HepG2 (cell line): ENCODE measurements at regions not wholly inside any gene's neighbourhood (a gene's known extent, or its start where the extent isn't known, plus 50 kb on each side); places are given as distances from the start of the nearest gene placed in this dataset.

Experiments
- ATF7 ChIP-seq, 2 experiments: fragments of 450-650 bp in 1 of 2; sonication (generic) in 1 of 2; formaldehyde crosslinking in 1 of 2; IDR thresholded peaks; 2 replicates each; pipeline versions ENCODE4 v1.4.0 to v1.6.1; 2016 to 2020; ENCODE audit warnings: antibody characterized with exemption in 1 of 2, mild to moderate bottlenecking in 1 of 2, missing genetic modification reagents in 1 of 2
- CCDC6 ChIP-seq: sonication (generic); formaldehyde crosslinking; IDR thresholded peaks from 2 replicates; pipeline ENCODE4 v1.8.1; 2022; ENCODE audit warnings: mild to moderate bottlenecking, missing genetic modification reagents, moderate library complexity
- EZH2 ChIP-seq: conservative IDR thresholded peaks from 2 replicates; pipeline ENCODE4 v1.6.1; 2012; ENCODE audit warnings: mild to moderate bottlenecking, low read depth, low read length, moderate library complexity
- FOXC1 ChIP-seq: sonication (generic); formaldehyde crosslinking; IDR thresholded peaks from 2 replicates; pipeline ENCODE4 v1.8.0; 2022; ENCODE audit warnings: mild to moderate bottlenecking, missing genetic modification reagents, borderline replicate concordance
- HES4 ChIP-seq: sonication (generic); formaldehyde crosslinking; IDR thresholded peaks from 2 replicates; pipeline ENCODE4 v1.9.0; 2021; ENCODE audit warnings: mild to moderate bottlenecking, missing genetic modification reagents, borderline replicate concordance
- HOXA9 ChIP-seq: sonication (generic); formaldehyde crosslinking; IDR thresholded peaks from 2 replicates; pipeline ENCODE4 v1.8.1; 2022; ENCODE audit warnings: missing genetic modification reagents, mild to moderate bottlenecking, moderate library complexity, borderline replicate concordance
- MLLT10 ChIP-seq: sonication (generic); formaldehyde crosslinking; IDR thresholded peaks from 2 replicates; pipeline ENCODE4 v1.4.0; 2020; ENCODE audit warnings: missing genetic modification reagents
- NFE2 ChIP-seq: sonication (generic); formaldehyde crosslinking; IDR thresholded peaks from 2 replicates; pipeline ENCODE4 v1.4.0; 2020; ENCODE audit warnings: missing genetic modification reagents
- TSC22D2 ChIP-seq: sonication (generic); formaldehyde crosslinking; IDR thresholded peaks from 2 replicates; pipeline ENCODE4 v1.5.1; 2020; ENCODE audit warnings: missing genetic modification reagents, mild to moderate bottlenecking, borderline replicate concordance
- YEATS4 ChIP-seq: sonication (generic); formaldehyde crosslinking; IDR thresholded peaks from 2 replicates; pipeline ENCODE4 v1.4.0; 2020; ENCODE audit warnings: missing genetic modification reagents, borderline replicate concordance
- ZBED4 ChIP-seq: sonication (generic); formaldehyde crosslinking; IDR thresholded peaks from 2 replicates; pipeline ENCODE4 v1.4.0; 2020; ENCODE audit warnings: missing genetic modification reagents, borderline replicate concordance
- ZBTB42 ChIP-seq: sonication (generic); formaldehyde crosslinking; IDR thresholded peaks from 2 replicates; pipeline ENCODE4 v1.5.0; 2020; ENCODE audit warnings: mild to moderate bottlenecking, missing genetic modification reagents
- ZNF18 ChIP-seq: sonication (generic); formaldehyde crosslinking; IDR thresholded peaks from 2 replicates; pipeline ENCODE4 v1.8.0; 2022; ENCODE audit warnings: mild to moderate bottlenecking, missing genetic modification reagents; ENCODE audit not compliant: insufficient replicate concordance
- ZNF235 ChIP-seq: sonication (generic); formaldehyde crosslinking; IDR thresholded peaks from 2 replicates; pipeline ENCODE4 v1.8.1; 2023; ENCODE audit warnings: mild to moderate bottlenecking, missing genetic modification reagents, borderline replicate concordance
- ZNF253 ChIP-seq: sonication (generic); formaldehyde crosslinking; IDR thresholded peaks from 2 replicates; pipeline ENCODE4 v1.8.0; 2022; ENCODE audit warnings: mild to moderate bottlenecking, missing genetic modification reagents, borderline replicate concordance
- ZNF317 ChIP-seq: sonication (generic); formaldehyde crosslinking; IDR thresholded peaks from 2 replicates; pipeline ENCODE4 v1.5.0; 2020; ENCODE audit warnings: mild to moderate bottlenecking, missing genetic modification reagents
- ZNF362 ChIP-seq: sonication (generic); formaldehyde crosslinking; IDR thresholded peaks from 2 replicates; pipeline ENCODE4 v1.4.0; 2020; ENCODE audit warnings: missing genetic modification reagents, mild to moderate bottlenecking, borderline replicate concordance
- TF ChIP-seq, protein P1 (sequence below): sonication (generic); formaldehyde crosslinking; IDR thresholded peaks from 2 replicates; pipeline ENCODE4 v1.4.0; 2020; ENCODE audit warnings: mild to moderate bottlenecking, missing genetic modification reagents, borderline replicate concordance

- TF ChIP-seq ZBED4 (CRISPR knock-in tag) (no peak), ZNF18 (CRISPR knock-in tag) (no peak), TSC22D2 (CRISPR knock-in tag) (no peak), MLLT10 (CRISPR knock-in tag) (no peak), EZH2 (no peak), ZBTB42 (no peak), HES4 (CRISPR knock-in tag) (no peak), HOXA9 (CRISPR knock-in tag) (no peak), CCDC6 (CRISPR knock-in tag) (no peak), ATF7 (IDR thresholded peaks at IDR 0.05) (0 out of 2 replicates have a peak, but pooled peaks have one; percentile 13), ATF7 (CRISPR knock-in tag; IDR thresholded peaks at IDR 0.05) (no peak), ZNF362 (no peak), ZNF253 (CRISPR knock-in tag) (no peak), ZNF317 (CRISPR knock-in tag) (no peak), FOXC1 (CRISPR knock-in tag) (no peak), NFE2 (CRISPR knock-in tag) (no peak), ZNF235 (CRISPR knock-in tag) (no peak), YEATS4 (no peak)
- TF ChIP-seq, protein P1, sequence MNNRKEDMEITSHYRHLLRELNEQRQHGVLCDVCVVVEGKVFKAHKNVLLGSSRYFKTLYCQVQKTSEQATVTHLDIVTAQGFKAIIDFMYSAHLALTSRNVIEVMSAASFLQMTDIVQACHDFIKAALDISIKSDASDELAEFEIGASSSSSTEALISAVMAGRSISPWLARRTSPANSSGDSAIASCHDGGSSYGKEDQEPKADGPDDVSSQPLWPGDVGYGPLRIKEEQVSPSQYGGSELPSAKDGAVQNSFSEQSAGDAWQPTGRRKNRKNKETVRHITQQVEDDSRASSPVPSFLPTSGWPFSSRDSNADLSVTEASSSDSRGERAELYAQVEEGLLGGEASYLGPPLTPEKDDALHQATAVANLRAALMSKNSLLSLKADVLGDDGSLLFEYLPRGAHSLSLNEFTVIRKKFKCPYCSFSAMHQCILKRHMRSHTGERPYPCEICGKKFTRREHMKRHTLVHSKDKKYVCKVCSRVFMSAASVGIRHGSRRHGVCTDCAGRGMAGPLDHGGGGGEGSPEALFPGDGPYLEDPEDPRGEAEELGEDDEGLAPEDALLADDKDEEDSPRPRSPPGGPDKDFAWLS (CRISPR knock-in tag) = no peak
Measured at GRCh38 chr6:18585032-18585573, 198.0 kb downstream of the RNF144B start (continued).
